Activated effector memory CD4-positive, alpha-beta T cell treated with anti-CD3 and anti-CD28 coated beads, Interleukin-2, amount 50 U/mL, for 16 hours (primary cell): ENCODE measurements at regions not wholly inside any gene's neighbourhood (a gene's known extent, or its start where the extent isn't known, plus 50 kb on each side); places are given as distances from the start of the nearest gene placed in this dataset.
A peak's percentile ranks its signal among the peaks of the same experiment; 100 is the strongest.
"Not testable (repeated sequence)": the region's sequence is repeated elsewhere in the genome, so short reads cannot be mapped to it uniquely, and the experiment has no call there.

Source experiments
- DNase-seq: peaks from one replicate; pipeline ENCODE4 v3.0.0-alpha.2; 2020

DNA sequence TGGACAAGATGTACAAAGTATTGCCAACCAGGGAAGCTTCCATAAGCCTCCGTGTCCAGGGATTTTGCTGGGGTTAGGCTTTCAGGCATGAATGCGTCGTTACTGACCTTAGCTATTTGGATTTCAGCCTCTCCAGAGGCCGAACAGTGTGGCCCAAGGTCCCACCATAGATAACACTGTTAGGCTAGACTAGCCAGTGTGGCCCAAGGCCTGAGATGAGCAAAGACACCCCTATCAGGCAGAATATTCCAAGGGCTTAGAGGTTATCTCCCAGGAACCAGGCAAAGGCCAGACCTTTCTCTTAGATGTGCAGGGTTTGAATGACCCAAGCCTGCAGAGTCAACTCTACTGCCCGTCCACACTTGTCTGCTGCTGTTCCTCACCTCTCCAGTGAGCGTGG lies 131.7 kb upstream of the NDUFV2 start:
- no peak for DNase-seq

DNA sequence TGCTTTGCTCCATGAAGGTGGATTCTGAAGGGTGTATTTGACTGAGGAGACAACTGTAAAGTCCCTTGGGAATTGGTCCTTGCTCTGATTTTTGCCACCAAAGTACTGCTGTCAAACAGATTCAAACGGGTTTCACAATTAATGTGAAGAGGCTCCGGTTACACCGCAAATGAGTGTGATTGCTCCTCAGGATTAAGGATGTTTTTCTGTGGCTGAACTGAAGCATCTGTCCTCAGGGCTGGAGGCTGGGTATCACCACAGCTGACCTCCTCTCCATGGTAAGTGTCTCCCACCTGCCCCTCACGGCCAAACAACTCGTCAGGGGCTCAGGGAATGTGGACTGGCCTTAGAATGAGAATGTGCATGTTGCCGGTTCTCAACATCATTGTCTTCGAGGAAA lies 130.4 kb upstream of the NDUFV2 start:
- DNase-seq, result no peak

DNA sequence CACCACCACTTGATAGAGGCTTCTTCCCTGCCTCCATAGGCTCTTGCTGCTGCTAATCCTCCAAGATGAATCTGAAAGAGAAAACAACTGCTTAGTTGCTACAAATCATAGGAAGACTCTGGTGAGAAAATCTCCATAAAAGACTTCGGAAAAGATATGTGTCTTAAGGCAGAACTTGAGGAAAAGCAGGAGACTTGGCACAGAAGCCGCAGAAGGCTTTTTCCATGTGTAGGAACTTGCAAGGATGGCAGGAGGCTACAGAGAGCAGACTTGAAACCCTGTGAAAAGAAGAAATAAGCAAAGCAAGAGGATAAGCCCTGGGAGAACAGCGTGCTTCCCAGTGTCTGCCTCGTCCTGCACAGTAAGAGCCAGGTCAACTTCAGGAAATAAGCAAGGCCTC lies 128.2 kb upstream of the NDUFV2 start:
- no peak for DNase-seq

DNA sequence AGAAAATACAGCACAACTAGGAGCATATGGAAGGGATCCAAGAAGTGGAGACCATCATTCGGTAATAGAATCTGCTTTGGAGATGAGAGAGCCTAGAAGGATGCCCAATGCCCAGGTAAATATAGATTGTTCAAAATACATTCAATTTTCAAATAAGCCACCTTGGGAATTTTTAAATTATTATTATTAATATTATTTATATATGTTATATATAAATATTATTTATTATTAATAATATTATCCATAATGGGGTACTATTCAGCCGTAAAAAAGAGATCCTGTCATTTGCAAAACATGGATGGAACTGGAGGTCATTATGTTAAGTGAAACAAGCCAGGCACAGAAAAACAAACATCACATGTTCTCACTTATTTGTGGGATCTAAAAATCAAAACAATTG lies 127.8 kb upstream of the NDUFV2 start:
- DNase-seq, result no peak

DNA sequence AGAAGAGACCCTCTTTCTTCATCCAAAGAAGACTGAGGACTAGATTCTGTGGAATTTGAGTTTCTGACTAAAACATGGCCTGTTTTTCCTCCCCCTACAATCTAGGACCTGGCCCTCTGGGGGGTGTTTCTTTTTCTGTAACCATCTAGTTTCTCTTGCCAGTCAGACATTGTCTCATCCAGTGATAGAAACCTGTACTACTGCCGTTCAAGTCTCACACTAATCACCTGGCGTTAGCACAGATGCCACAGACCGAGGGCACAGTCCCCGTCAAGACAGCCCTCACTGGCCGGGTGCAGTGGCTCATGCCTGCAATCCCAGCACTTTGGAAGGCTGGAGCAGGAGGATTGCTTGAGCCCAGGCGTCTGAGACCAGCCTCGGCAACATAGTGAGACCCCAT lies 126.9 kb upstream of the NDUFV2 start:
- DNase-seq, result no peak

DNA sequence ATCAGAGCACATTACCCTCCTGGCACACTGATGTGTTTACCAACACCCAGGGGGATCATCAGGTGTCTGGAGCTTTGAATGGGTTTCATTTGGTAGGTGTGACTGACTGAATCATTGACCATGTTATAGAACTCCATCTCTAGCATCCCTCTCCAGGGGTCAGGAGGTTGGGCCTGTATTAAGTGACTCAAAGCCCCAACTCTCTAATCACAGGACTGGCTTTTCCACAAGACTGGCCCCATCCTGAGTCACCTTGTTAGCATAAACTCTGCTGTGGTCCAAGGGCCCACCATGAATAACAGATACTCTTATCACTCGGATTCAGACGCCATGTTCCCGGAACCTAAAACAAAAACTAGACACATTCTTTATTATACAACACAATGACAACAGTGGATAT lies 125.9 kb upstream of the NDUFV2 start:
- no peak for DNase-seq

DNA sequence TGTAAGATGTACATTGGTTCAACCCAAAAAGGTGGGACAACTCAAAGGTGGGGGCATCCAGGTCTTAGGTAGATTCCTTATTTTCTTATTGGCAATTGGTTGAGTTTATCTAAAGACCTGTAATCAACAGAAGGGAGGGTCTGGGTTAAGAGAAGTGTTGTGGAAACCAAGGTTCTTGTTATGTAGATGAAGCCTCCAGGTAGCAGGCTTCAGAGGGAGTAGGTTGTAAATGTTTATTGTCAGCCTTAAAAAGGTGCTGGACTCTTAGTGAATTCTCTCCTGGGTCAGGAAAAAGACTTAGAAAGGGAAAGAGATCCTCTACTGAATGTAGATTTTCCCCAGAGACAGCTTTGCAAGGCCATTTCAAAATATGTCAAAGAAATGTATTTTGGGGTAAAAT lies 125.3 kb upstream of the NDUFV2 start:
- no peak for DNase-seq

DNA sequence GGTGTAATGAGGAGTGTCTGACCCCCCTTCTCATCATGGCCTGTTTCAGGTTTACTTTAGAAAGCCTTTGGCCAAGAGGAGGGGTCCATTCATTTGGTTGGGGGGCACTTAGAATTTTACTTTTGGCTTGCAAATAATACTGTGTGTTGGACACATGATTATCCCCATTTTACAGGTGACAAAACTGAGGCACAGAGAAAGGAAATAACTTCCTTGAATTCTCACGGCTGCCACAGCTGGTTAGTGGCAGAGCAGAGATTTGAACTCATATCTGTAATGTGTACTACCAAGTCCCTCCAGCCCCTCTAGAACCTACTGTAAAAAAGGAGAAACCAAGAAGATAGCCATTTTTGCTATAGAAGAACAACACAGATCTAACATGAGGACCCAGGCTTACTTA lies 124.8 kb upstream of the NDUFV2 start:
- no peak for DNase-seq

DNA sequence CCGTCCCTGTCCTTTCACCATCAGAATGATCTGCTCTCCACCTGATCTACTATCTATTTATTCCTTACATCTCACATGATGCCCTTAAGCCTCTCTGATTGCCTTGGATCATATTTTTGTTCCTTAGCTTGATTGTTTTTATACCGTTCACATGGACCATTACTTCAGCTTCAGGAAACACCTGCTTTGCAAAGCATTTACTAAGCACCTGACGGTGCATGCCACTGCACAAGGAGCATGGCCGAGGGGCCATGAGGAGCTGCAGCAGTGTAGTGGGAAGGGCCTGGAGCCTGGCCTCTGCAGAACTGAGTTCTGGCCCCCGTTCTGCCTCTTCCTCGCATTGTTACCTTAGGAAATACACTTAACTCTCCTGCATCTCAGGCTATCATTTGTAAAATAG lies 124.1 kb upstream of the NDUFV2 start:
- DNase-seq, result no peak

DNA sequence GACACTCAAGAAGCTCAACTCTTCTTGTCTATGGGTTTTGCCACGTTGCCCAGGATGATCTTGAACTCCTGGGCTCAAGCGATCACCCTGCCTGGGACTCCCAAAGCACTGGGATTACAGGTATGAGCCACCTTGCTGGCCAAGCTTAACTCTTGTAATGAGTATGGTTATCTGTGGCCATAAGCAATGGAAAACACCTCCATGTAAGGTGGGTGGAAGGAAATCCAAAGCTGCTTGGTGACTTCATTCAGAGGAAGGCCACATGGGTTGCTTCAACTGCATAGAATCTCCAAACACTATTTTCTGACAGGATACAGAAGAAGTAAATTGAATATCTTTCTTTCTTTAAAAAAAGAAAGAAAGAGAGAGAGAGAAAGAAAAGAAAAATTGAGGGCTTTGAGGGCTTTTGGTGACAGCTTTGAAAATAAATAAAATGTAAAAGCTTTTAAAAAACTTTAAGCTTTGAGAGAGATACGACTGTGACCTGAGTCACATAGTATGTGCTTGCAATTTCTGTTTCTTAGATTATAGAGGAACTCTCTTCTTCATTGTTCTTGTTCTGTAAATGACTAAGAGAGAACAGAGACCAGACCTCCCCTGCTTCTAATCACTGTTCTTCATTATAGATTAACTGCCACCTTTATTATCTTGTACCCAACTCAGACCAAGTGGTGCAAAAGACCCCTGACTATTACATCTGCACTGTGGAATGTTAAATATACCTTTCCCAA lies 123.1 kb upstream of the NDUFV2 start:
- no peak for DNase-seq

DNA sequence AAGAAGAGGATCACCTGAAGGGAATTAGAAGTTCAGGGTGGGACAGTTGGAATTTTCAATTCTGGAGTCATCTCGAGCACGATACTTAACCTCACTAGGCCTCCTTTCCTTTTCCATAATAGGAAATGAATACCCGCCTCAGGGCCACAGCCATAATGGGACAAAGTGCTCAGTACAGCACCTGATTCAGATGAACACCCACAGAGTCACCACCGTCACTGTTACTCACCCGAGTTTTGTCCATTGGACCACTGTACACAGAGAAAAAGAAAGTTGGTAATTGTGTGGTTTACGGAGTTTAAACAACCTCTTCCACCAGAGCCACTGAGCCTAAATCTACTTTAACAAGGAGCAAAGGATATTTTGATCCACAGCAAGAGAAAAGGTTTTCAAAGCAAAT lies 122.0 kb upstream of the NDUFV2 start:
- DNase-seq, result no peak

DNA sequence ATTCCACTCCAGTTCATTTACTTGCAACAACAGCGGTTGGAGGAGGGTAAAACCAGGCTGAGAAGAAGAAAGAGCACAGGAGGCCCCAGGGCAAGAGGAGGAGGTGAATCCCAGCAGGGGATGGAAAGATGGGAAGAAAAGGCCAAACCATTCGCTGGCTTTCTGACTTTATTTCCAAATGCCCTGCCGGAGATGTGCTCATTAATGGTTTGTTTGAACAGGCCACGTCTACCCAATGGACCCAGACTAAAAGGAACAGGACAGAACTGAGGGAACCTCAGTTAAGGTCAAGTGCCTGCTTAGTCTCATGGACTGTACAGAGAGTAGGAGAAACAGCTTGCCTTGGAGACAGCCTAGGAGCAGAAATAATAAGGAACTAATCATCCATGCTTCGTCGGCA lies 121.6 kb upstream of the NDUFV2 start:
- no peak for DNase-seq

DNA sequence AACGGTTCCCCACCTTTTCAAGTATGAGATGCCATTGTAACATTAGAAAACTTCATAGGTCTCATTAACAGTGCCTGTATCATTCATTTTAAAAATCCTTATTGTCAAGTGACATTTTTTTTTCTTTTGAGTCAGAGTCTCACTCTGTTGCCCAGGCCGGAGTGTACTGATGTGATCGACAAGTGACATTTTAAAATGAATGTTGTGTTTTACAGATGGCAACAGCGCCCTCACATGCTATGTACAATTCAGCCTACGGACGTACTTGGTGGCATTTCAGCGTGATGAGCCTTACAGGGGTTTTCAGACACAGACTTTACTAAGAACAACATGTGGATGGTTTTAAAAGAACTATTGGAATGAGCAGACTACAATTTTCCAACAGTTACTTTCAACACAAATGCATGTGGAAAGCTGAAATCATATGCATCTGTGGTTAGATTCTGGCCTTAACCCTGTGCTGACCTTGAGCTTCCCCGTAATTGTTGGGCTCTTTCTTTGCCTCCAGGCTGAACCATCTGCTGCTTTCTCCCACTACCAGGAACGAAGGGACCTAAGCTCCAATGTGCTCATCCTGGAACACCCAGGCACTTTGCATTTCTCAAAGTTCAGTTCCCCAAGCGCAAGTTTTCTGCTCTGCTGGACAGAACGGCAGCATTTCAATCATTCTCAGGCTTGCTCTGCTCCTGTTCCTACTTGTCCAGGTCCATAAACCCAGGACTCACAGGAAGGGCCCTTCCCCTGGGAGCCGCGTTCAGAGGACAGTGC lies 119.9 kb upstream of the NDUFV2 start:
- DNase-seq, result no peak

DNA sequence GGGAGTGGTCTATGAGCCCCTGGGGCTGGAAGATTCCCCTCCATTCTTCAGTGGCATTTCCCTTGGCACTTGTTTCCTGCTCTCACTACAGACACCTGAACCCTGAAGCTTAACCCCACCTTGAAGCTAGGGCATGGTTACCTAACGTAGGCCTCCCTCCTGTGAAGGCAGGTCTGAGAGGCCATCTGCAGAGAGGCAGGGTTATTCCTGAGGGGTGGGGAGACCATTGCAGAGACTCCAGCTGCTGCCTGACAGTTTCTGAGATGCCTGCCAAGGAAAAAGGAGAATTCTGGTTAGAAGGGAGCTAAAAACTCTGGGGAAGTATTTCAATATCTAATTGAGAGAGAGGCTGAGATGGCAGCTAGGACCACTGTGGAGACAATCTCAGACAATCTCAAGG lies 119.3 kb upstream of the NDUFV2 start:
- no peak for DNase-seq

DNA sequence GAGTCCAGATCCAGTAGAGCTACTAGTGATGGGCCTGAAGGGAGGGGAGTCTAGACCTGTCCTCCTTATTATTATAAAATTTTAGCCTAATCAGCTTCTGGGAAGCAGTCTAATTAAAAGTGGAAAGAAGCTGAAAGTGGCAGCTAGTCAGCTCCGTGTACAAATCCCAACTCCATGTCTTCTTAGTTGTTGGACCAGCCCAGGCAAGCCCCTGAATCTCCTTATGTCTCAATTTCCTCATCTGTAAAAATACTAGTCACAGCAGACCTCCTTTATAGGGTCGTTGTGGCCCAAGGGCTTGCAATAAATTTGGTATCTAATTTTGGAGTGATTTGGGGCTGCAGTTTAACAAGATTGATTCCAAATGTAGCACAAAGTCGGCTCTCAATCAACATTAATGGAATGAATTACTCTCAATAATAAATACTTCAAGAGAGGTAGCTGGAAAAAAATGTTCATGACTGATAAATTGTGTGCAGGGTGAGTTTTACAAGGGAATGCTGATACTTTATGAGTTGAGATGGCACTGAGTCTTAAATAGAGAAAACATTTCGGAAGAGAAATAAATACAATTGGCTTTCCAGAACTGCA lies 118.3 kb upstream of the NDUFV2 start:
- DNase-seq, result no peak

DNA sequence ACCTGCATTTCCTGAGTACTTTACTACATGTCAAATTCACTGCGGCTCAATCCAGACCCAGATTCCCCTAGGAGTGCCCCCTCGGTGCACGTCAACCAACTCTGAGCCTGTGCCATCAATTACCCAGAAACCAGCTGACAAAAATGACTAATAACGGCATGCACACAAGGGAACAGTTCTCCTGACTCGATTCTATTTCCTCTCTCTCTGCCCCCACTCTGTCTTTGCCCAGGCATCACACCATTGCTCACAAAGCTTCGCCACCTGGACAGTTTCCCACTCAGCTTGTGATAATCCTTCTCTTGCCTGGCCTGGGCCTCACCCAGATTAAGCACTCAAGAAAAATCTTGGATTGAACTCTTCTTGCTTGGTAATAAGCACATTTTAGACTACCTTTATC lies 115.3 kb upstream of the NDUFV2 start:
- no peak for DNase-seq

DNA sequence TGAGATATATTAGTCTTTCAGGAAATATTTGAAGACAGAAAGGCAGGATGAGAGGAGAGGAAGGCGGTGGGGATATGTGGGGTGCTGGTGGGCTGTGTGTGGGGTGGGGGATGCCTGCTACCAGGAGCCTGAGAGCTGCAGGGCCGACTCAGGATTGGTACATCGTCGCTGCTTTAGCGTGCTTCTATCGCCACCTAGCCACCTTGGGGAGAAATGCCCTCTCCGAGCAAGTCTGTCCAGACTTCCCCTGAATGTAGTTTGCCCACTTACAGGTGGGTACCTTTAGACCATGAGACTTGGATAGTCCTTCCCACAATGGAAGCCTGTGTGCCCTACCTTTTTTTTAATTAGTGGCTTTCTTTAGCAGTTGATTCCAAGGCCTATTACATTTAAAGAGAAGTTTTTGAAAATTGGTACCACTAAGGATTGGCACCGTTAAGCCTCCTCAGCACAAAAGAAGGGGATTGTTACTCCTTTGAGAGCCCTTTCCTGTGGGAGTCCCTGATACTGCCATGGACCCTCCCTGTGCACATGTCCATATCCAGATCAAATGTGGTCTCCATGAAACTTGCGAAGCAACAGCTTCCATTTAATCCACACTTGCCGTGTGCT lies 114.1 kb upstream of the NDUFV2 start:
- DNase-seq, result peak; percentile 81

DNA sequence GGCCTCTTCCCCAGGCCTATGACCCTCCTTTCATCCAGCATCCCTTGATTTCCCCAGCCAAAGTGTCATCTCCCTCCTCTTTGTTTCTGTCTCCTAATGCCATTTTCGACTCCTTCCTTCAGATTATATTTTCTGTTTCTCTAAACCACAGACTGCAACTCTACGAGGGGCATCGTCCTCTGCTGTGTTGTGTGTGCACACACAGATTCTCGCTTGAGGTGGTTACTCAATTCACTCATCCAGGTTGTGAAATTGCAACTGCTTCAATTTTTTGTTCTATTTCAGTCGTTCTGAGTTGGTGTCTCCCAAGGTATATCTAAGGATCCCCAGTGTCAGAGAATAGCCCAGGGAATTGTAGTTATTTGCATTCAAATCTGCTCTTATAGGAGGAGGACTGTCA lies 113.5 kb upstream of the NDUFV2 start:
- DNase-seq, result no peak

DNA sequence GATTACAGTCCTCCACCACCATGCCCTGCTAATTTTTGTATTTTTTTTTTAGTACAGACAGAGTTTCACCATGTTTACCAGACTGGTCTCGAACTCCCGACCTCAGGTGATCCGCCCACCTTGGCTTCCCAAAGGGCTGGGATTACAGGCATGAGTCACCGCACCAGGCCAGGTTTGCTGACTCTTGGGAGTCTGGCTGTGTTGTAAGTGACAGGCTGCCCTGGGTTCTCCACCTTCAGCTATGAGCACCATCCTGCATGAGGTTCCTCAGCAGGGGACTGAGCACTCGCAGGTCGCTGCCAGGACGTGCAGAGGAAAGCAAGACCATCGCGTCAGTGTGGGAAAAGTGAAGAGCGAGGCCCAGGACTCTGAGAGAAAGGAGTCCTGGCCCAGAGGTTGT lies 112.6 kb upstream of the NDUFV2 start:
- DNase-seq, result no peak

DNA sequence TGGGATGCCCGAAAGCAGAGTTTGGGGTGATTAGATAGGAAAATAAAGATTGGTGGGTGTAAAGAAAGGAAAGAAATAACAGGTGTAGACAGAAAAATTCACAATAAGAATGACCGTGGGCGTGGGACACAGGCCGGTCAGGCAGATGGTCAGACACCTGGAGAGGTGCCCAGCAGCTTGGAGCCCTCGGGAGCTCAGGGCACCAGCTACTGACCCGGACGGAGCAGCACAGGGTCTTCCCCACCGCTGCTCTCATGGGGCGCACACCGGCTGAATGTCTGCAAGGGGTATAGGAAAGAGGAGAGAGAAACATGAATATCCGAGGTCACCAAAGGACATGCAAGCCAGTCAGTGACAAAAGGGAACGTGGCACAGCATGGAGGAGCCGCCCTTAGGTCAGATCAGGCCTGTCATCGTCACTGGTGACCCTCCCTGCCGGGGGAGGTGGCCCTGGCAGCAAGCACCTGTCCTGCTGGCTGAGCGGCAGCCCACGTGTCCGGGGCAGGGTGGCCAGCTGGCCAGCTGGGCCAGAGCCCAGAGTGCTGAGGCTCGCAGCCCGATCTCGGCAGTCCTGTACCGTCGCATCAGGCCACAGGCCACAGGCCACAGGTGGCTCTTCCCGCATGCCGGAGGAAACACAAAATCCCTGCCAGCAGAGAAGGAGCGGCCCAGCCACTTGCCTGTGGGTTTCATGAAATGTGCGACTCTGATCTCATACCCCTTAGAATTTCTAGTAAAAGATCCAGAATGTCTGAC lies 112.0 kb upstream of the NDUFV2 start:
- no peak for DNase-seq

DNA sequence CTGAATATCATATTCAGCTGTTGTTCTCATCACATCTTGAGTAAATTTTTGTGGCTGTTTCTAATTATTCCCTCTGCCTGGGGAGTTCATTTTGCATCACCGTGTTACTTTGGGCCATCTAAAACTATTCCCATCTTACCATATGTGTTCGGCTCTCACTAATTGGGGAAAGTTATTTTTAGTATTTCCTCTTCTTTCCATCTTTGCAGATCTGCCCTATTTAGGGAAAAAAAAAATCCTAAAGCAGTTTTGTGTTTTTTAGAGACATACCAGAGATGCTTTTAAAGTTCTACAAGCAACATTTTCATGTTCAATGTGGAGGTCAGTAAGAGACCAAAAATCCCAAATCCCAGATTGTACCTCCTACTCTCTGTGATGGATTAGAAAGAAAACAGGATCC lies 111.3 kb upstream of the NDUFV2 start:
- DNase-seq, result no peak

DNA sequence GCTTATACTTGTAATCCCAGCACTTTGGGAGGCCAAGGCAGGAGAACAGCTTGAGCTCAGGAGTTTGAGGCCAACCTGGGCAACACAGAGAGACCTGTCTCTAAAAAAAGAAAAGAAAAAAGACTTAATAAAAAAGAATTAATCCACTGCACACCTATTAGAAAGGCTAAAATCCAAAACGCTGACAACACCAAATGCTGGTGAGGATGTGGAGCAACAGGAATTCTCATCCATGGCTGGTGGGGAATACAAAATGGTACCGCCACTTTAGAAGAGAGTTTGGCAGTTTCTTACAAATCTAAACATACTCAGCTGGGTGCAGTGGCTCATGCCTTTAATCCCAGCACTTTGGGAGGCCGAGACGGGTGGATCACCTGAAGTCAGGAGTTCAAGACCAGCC lies 110.0 kb upstream of the NDUFV2 start:
- DNase-seq, result not testable (repeated sequence)

DNA sequence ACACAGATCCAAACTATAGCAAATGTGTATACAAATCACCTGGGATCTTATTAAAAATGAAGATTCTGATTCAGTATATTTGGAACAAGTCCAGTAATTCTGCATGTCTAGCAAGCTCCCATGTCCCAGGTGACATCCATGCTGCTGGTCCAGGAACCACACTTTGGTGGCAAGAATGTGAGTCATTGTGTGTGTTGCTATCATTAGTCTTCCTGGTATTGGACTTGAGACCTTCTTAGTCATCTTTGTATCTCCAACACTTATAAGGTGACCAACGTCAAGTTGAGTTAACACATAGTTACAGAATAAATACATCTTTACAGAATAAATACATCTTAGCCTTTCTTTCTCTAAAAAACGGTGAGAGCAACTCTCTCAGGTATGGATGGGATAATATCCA lies 107.9 kb upstream of the NDUFV2 start:
- no peak for DNase-seq
